BLaER1 treated with 17β-estradiol and CSF1 and Interleukin-3, amounts not matched to agents 10 nM and 100 nM (cell line): ENCODE measurements at regions not wholly inside any gene's neighbourhood (a gene's known extent, or its start where the extent isn't known, plus 50 kb on each side); places are given as distances from the start of the nearest gene placed in this dataset.

Experiments used
- H3K27ac ChIP-seq, 11 experiments: shearing (Covaris generic); formaldehyde crosslinking; 2 replicates each; pipeline ENCODE4 v1.8.1; 2022
- H3K27me3 ChIP-seq, 11 experiments: shearing (Covaris generic); formaldehyde crosslinking; 2 replicates each; pipeline ENCODE4 v1.8.1; 2022
- H3K36me3 ChIP-seq, 11 experiments: shearing (Covaris generic); formaldehyde crosslinking; 2 replicates each; pipeline ENCODE4 v1.8.1; 2022
- H3K4me1 ChIP-seq, 10 experiments: shearing (Covaris generic); formaldehyde crosslinking; 2 replicates each; pipeline ENCODE4 v1.8.1; 2022
- H3K4me2 ChIP-seq, 11 experiments: shearing (Covaris generic); formaldehyde crosslinking; 2 replicates each; pipeline ENCODE4 v1.8.1; 2022
- H3K4me3 ChIP-seq, 10 experiments: shearing (Covaris generic); formaldehyde crosslinking; 2 replicates each; pipeline ENCODE4 v1.8.1; 2022
- H3K9ac ChIP-seq, 11 experiments: shearing (Covaris generic); formaldehyde crosslinking; 2 replicates each; pipeline ENCODE4 v1.8.1; 2022
- H3K9me3 ChIP-seq, 11 experiments: shearing (Covaris generic); formaldehyde crosslinking; replicated peaks in 1 of 11; 2 replicates each; pipeline ENCODE4 v1.8.1; 2022
- H4K20me1 ChIP-seq, 11 experiments: shearing (Covaris generic); formaldehyde crosslinking; 2 replicates each; pipeline ENCODE4 v1.8.1; 2022
- Cebpa-rat ChIP-seq, 11 experiments: shearing (Covaris generic); IDR thresholded peaks; 2 replicates each; pipeline ENCODE4 v1.8.1; 2022

GRCh38 chr13:70324519-70324918 lies 216.3 kb upstream of the KLHL1 start:
- TF ChIP-seq Cebpa-rat (IDR thresholded peaks at IDR 0.05): no peak
- no peaks in the 10 kb centered on the region for H3K27me3 ChIP-seq
- H3K27ac ChIP-seq: no peak overlapping the region
- H3K36me3 ChIP-seq: no peaks in the 10 kb centered on the region
- H3K4me2 ChIP-seq: no peak overlapping the region
- no peaks in the 10 kb centered on the region for H3K4me1 ChIP-seq
- no peak overlapping the region for H3K9ac ChIP-seq
- H4K20me1 ChIP-seq: no peaks in the 10 kb centered on the region
- H3K4me3 ChIP-seq: no peak overlapping the region
- H3K9me3 ChIP-seq: no peaks in the 10 kb centered on the region

- Histone ChIP-seq H4K20me1 (no peaks in the 10 kb centered on the region), H3K9ac (no peak overlapping the region), H3K36me3 (no peaks in the 10 kb centered on the region), H3K4me2 (no peak overlapping the region), H3K4me1 (peaks cover 0 to 8% (median 4%) of the 10 kb centered on the region in 10 experiments; a peak in 10 of 20 replicates), H3K4me3 (no peak overlapping the region), H3K9me3 (peaks cover 0 to under 1% (median 0%) of the 10 kb centered on the region in 11 experiments; a peak in 1 of 22 replicates), H3K27me3 (no peaks in the 10 kb centered on the region), H3K27ac (no peak overlapping the region)
- no peak for TF ChIP-seq Cebpa-rat (IDR thresholded peaks at IDR 0.05)
Observed at GRCh38 chr13:70311191-70311590, 202.9 kb upstream of the KLHL1 start.

GRCh38 chr13:70310396-70311119 lies 202.3 kb upstream of the KLHL1 start:
- H4K20me1 ChIP-seq: no peaks in the 10 kb centered on the region
- no peak overlapping the region for H3K4me3 ChIP-seq
- TF ChIP-seq Cebpa-rat (IDR thresholded peaks at IDR 0.05): no peak
- no peaks in the 10 kb centered on the region for H3K36me3 ChIP-seq
- H3K4me2 ChIP-seq: no peak overlapping the region
- H3K27ac ChIP-seq: no peak overlapping the region
- peaks cover 0 to 12% (median 7%) of the 10 kb centered on the region in 10 experiments; a peak in 10 of 20 replicates for H3K4me1 ChIP-seq
- no peaks in the 10 kb centered on the region for H3K27me3 ChIP-seq
- no peak overlapping the region for H3K9ac ChIP-seq
- peaks cover 0 to 7% (median 4%) of the 10 kb centered on the region in 11 experiments; a peak in 10 of 22 replicates for H3K9me3 ChIP-seq

DNA sequence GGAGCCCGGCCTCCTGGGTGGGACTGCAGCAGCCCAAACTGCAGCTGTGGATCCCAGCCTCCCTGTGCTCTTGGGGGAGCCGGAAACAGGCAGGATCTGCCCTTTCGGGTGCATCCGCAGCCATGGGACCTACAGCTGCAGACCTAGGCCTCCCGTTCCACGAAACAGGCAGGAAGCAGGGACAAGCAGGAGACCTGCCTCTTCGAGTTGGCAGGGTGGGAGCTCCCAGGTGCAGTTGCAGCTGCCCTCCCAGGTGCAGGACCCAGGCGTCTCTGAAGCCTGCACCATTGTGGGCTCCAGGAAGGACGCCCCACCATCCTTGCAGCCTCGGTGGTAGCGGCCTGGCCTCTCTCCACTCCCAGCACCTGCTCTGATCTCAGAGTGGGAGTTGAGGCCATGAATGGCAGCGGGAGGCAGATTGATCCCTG lies 189.0 kb upstream of the KLHL1 start:
- H3K27me3 ChIP-seq: no peaks in the 10 kb centered on the region
- H3K4me3 ChIP-seq: no peak overlapping the region
- H3K4me1 ChIP-seq: no peaks in the 10 kb centered on the region
- no peak overlapping the region for H3K4me2 ChIP-seq
- no peaks in the 10 kb centered on the region for H3K36me3 ChIP-seq
- H3K9me3 ChIP-seq: peaks cover 8 to 27% (median 15%) of the 10 kb centered on the region in 11 experiments; a peak in 19 of 22 replicates
- no peak for TF ChIP-seq Cebpa-rat (IDR thresholded peaks at IDR 0.05)
- H4K20me1 ChIP-seq: no peaks in the 10 kb centered on the region
- H3K9ac ChIP-seq: no peak overlapping the region
- H3K27ac ChIP-seq: no peak overlapping the region

DNA sequence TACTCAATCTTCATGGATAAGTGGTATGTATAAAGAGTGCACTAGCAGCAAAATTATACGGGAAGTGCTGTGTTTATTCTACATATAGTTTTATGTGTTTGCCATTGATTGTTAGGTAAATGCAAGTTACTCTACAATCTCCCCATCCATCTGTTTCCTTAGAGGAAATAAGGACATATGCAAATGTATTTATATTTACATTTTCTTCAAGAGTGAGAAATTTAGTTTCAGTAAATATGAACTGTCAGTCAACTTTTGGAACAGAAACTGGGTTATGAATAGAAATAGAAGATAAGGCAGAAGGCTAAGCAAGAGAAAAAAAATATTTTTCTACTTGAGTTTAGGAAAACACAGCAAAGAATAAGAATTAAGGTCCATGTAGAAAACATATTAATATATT lies 176.1 kb upstream of the KLHL1 start:
- TF ChIP-seq Cebpa-rat (IDR thresholded peaks at IDR 0.05): no peak
- H3K27me3 ChIP-seq: no peaks in the 10 kb centered on the region
- no peak overlapping the region for H3K4me2 ChIP-seq
- no peaks in the 10 kb centered on the region for H4K20me1 ChIP-seq
- no peaks in the 10 kb centered on the region for H3K36me3 ChIP-seq
- H3K4me3 ChIP-seq: no peak overlapping the region
- no peak overlapping the region for H3K9ac ChIP-seq
- no peak overlapping the region for H3K27ac ChIP-seq
- H3K4me1 ChIP-seq: no peaks in the 10 kb centered on the region
- H3K9me3 ChIP-seq: no peaks in the 10 kb centered on the region

- no peak overlapping the region for H3K4me2 ChIP-seq
- H3K36me3 ChIP-seq: no peaks in the 10 kb centered on the region
- no peak overlapping the region for H3K9ac ChIP-seq
- H3K27me3 ChIP-seq: no peaks in the 10 kb centered on the region
- H3K27ac ChIP-seq: no peak overlapping the region
- H3K4me1 ChIP-seq: no peaks in the 10 kb centered on the region
- H3K9me3 ChIP-seq: no peaks in the 10 kb centered on the region
- no peak for TF ChIP-seq Cebpa-rat (IDR thresholded peaks at IDR 0.05)
- H3K4me3 ChIP-seq: no peak overlapping the region
- H4K20me1 ChIP-seq: no peaks in the 10 kb centered on the region
Observed at GRCh38 chr13:70275841-70276240, 167.6 kb upstream of the KLHL1 start.

DNA sequence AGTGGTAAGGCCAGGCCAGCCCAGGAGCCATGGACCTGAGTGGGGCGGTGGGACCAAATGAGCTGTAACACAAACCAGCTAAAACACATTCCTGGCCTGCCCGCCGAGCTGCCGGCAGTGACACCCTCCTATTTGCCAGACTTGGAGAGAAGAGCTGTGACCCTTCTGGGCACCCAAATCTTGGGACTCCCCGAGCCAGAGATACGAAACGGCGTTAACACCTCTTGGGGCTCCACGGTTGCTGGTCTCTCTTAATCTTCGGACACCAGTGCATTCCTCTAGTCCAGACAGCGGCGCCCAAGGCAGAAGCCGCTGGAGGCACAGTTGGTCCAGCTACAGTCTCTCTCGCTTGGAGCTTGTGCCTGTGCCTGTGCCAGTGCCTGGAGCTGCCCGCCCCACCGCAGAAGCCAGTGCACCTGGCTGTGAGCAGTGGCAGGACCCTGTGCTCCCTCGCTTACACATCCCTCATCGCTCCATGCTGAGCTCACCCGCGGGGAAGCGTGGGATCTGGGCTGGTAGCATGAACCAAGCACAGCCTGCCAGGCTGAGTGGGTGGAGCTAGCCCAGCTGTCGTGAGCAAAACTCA lies 147.2 kb upstream of the KLHL1 start:
- Histone ChIP-seq H3K9ac (no peak overlapping the region), H3K4me1 (no peaks in the 10 kb centered on the region), H3K9me3 (peaks cover 0 to 7% (median 0%) of the 10 kb centered on the region in 11 experiments; a peak in 1 of 22 replicates), H3K4me2 (no peak overlapping the region), H3K36me3 (no peaks in the 10 kb centered on the region), H3K4me3 (no peak overlapping the region), H3K27me3 (no peaks in the 10 kb centered on the region), H4K20me1 (no peaks in the 10 kb centered on the region), H3K27ac (no peak overlapping the region)
- no peak for TF ChIP-seq Cebpa-rat (IDR thresholded peaks at IDR 0.05)

DNA sequence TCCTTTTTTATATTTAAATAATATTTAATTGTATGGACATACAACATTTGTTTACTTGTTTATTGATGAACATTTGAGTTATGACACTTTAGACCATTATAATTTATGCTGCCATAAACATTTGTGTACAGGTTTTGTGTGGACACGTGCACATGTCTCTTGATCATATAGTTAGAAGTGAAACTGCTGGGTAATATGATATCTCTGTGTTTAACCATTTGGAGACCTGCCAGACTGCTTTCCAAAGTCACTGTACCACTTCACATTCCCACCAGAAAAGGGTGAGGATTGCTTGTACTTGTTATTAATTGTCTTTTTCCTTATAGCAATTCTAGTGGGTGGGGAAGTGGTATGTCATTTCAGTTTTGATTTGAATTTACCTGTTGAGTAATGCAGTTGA lies 145.6 kb upstream of the KLHL1 start:
- H3K9me3 ChIP-seq: peaks cover 0 to 7% (median 0%) of the 10 kb centered on the region in 11 experiments; a peak in 1 of 22 replicates
- no peaks in the 10 kb centered on the region for H4K20me1 ChIP-seq
- peaks cover 0 to 7% (median 6%) of the 10 kb centered on the region in 10 experiments; a peak in 9 of 20 replicates for H3K4me1 ChIP-seq
- TF ChIP-seq Cebpa-rat (IDR thresholded peaks at IDR 0.05): no peak
- H3K9ac ChIP-seq: no peak overlapping the region
- no peak overlapping the region for H3K27ac ChIP-seq
- no peaks in the 10 kb centered on the region for H3K27me3 ChIP-seq
- no peak overlapping the region for H3K4me2 ChIP-seq
- no peaks in the 10 kb centered on the region for H3K36me3 ChIP-seq
- H3K4me3 ChIP-seq: no peak overlapping the region

- peaks cover 0 to 7% (median 6%) of the 10 kb centered on the region in 10 experiments; a peak in 9 of 20 replicates for H3K4me1 ChIP-seq
- no peak overlapping the region for H3K9ac ChIP-seq
- H3K27me3 ChIP-seq: no peaks in the 10 kb centered on the region
- no peaks in the 10 kb centered on the region for H4K20me1 ChIP-seq
- no peaks in the 10 kb centered on the region for H3K36me3 ChIP-seq
- H3K27ac ChIP-seq: no peak overlapping the region
- H3K4me2 ChIP-seq: no peak overlapping the region
- TF ChIP-seq Cebpa-rat (IDR thresholded peaks at IDR 0.05): no peak; a peak in 1 of 22 replicates
- H3K9me3 ChIP-seq: peaks cover 0 to 7% (median 0%) of the 10 kb centered on the region in 11 experiments; a peak in 1 of 22 replicates
- H3K4me3 ChIP-seq: no peak overlapping the region
Observed at GRCh38 chr13:70253411-70253810, 145.2 kb upstream of the KLHL1 start.
